WTC11 (cell line): ENCODE measurements at regions not wholly inside any gene's neighbourhood (a gene's known extent, or its start where the extent isn't known, plus 50 kb on each side); places are given as distances from the start of the nearest gene placed in this dataset.

Source experiments
- ATAC-seq: fragments of 200-7000 bp; cut with Tn5 transposase; 2 replicates; pipeline ENCODE4 v1.10.0; 2021; ENCODE audit warnings: mild to moderate bottlenecking, moderate library complexity
- CTCF ChIA-PET: fragments of 300-600 bp; sonication (Branson Sonifier 250); formaldehyde crosslinking; loops from one replicate; lab custom pipeline; 2021; ENCODE audit warnings: antibody characterized with exemption; lab: Charles Lee
- POLR2A ChIA-PET: fragments of 350-600 bp; sonication (Branson Sonifier 250); formaldehyde crosslinking; loops from one replicate; lab custom pipeline; 2021; ENCODE audit warnings: antibody characterized with exemption; lab: Charles Lee
- DNase-seq: peaks from one replicate; pipeline ENCODE4 v3.0.0; 2021; ENCODE audit warnings: low spot score
- H3K27ac Mint-ChIP-seq: 2 replicates; pipeline ENCODE4 v1.8.0; 2021; ENCODE audit warnings: mixed read lengths
- H3K27me3 Mint-ChIP-seq: 2 replicates; pipeline ENCODE4 v1.8.0; 2021; ENCODE audit warnings: low read depth, mild to moderate bottlenecking, moderate library complexity, mixed read lengths
- H3K36me3 Mint-ChIP-seq: 2 replicates; pipeline ENCODE4 v1.8.0; 2021; ENCODE audit warnings: mixed read lengths
- H3K4me1 Mint-ChIP-seq: 2 replicates; pipeline ENCODE4 v1.8.0; 2022; ENCODE audit warnings: mixed read lengths
- H3K4me3 Mint-ChIP-seq: 2 replicates; pipeline ENCODE4 v1.8.0; 2021; ENCODE audit warnings: mild to moderate bottlenecking, moderate library complexity, mixed read lengths
- H3K9me3 Mint-ChIP-seq: 2 replicates; pipeline ENCODE4 v1.8.0; 2021; ENCODE audit warnings: mixed read lengths
- ELF4 ChIP-seq: sonication (generic); formaldehyde crosslinking; IDR thresholded peaks from 2 replicates; pipeline ENCODE4 v1.8.1; 2022; ENCODE audit warnings: low read depth, mild to moderate bottlenecking, moderate library complexity, missing genetic modification reagents
- ESRRA ChIP-seq: sonication (generic); formaldehyde crosslinking; IDR thresholded peaks from 2 replicates; pipeline ENCODE4 v1.8.1; 2022; ENCODE audit warnings: mild to moderate bottlenecking, missing genetic modification reagents, borderline replicate concordance
- GTF2I ChIP-seq: fragments of 250-450 bp; sonication (Bioruptor Pico); conservative IDR thresholded peaks from 2 replicates; pipeline ENCODE4 v1.4.0; 2021; ENCODE audit warnings: mild to moderate bottlenecking
- NFYB ChIP-seq: sonication (generic); formaldehyde crosslinking; conservative IDR thresholded peaks from 2 replicates; pipeline ENCODE4 v1.8.0; 2022; ENCODE audit warnings: low read depth, missing genetic modification reagents
- SMAD3 ChIP-seq: sonication (generic); formaldehyde crosslinking; IDR thresholded peaks from 2 replicates; pipeline ENCODE4 v1.8.0; 2022; ENCODE audit warnings: missing genetic modification reagents, mild to moderate bottlenecking, borderline replicate concordance
- TCF7 ChIP-seq: sonication (generic); formaldehyde crosslinking; IDR thresholded peaks from 2 replicates; pipeline ENCODE4 v1.8.0; 2022; ENCODE audit warnings: mild to moderate bottlenecking, low read depth, missing genetic modification reagents, moderate library complexity
- TEAD1 ChIP-seq: sonication (generic); formaldehyde crosslinking; IDR thresholded peaks from 2 replicates; pipeline ENCODE4 v1.8.0; 2022; ENCODE audit warnings: mild to moderate bottlenecking, missing genetic modification reagents
- TEAD4 ChIP-seq: sonication (generic); formaldehyde crosslinking; IDR thresholded peaks from 2 replicates; pipeline ENCODE4 v1.8.0; 2022; ENCODE audit warnings: mild to moderate bottlenecking, missing genetic modification reagents
- TP53 ChIP-seq: sonication (generic); formaldehyde crosslinking; IDR thresholded peaks from 2 replicates; pipeline ENCODE4 v1.8.1; 2023; ENCODE audit warnings: mild to moderate bottlenecking, missing genetic modification reagents
- ZNF219 ChIP-seq: sonication (generic); formaldehyde crosslinking; IDR thresholded peaks from 2 replicates; pipeline ENCODE4 v1.8.0; 2023; ENCODE audit warnings: missing genetic modification reagents, mild to moderate bottlenecking, borderline replicate concordance
- ZNF317 ChIP-seq: sonication (generic); formaldehyde crosslinking; IDR thresholded peaks from 2 replicates; pipeline ENCODE4 v1.8.1; 2023; ENCODE audit warnings: low read depth, mild to moderate bottlenecking, moderate library complexity, missing genetic modification reagents, borderline replicate concordance
- TF ChIP-seq, protein P1 (sequence below): sonication (generic); formaldehyde crosslinking; IDR thresholded peaks from 2 replicates; pipeline ENCODE4 v1.8.0; 2023; ENCODE audit warnings: mild to moderate bottlenecking, missing genetic modification reagents
- TF ChIP-seq, protein P2 (sequence below): sonication (generic); formaldehyde crosslinking; IDR thresholded peaks from 2 replicates; pipeline ENCODE4 v1.8.0; 2023; ENCODE audit warnings: missing genetic modification reagents, mild to moderate bottlenecking, borderline replicate concordance
- TF ChIP-seq, protein P3 (sequence below): fragments of 250-450 bp; sonication (Bioruptor Pico); IDR thresholded peaks from 2 replicates; pipeline ENCODE4 v1.8.0; 2021; ENCODE audit warnings: mild to moderate bottlenecking
- TF ChIP-seq, protein P4 (sequence below): sonication (generic); formaldehyde crosslinking; IDR thresholded peaks from 2 replicates; pipeline ENCODE4 v1.8.1; 2022; ENCODE audit warnings: mild to moderate bottlenecking, missing genetic modification reagents, moderate library complexity, borderline replicate concordance
- TF ChIP-seq, protein P5 (sequence below): sonication (generic); formaldehyde crosslinking; IDR thresholded peaks from 2 replicates; pipeline ENCODE4 v1.8.0; 2022; ENCODE audit warnings: mild to moderate bottlenecking, missing genetic modification reagents
- TF ChIP-seq, protein P6 (sequence below): sonication (generic); formaldehyde crosslinking; IDR thresholded peaks from 2 replicates; pipeline ENCODE4 v1.8.0; 2023; ENCODE audit warnings: missing genetic modification reagents

DNA sequence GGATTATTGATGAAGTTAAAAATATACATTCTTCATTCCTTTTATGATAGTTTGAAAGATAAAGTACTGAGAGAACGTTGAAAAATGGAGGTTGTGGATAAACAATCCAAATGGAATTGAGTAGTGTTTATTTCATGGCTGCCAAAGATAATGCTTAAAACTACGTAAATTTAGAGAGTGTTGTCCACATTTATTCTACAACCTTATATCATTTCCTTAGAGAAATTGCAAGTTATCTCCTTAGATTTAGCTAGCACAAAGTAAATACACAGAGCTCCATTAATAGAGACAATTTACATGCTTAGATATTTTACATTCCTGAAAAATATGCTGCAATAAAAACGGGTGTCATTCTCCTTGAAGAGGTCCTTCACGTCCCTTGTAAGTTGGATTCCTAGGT lies 146.5 kb upstream of the CCDC179 start:
- H3K27me3 Mint-ChIP-seq: no peaks in the 10 kb centered on the region
- H3K9me3 Mint-ChIP-seq: peaks cover 26% of the 10 kb centered on the region
- no peak overlapping the region for H3K4me3 Mint-ChIP-seq
- CTCF ChIA-PET: no interaction called here
- ATAC-seq: no peak
- peaks cover 16% of the 10 kb centered on the region for H3K36me3 Mint-ChIP-seq
- H3K27ac Mint-ChIP-seq: no peak overlapping the region
- no peaks in the 10 kb centered on the region for H3K4me1 Mint-ChIP-seq
- DNase-seq: no peak
- TF ChIP-seq SMAD3 (CRISPR knock-in tag): no peak
- TF ChIP-seq, protein P1, sequence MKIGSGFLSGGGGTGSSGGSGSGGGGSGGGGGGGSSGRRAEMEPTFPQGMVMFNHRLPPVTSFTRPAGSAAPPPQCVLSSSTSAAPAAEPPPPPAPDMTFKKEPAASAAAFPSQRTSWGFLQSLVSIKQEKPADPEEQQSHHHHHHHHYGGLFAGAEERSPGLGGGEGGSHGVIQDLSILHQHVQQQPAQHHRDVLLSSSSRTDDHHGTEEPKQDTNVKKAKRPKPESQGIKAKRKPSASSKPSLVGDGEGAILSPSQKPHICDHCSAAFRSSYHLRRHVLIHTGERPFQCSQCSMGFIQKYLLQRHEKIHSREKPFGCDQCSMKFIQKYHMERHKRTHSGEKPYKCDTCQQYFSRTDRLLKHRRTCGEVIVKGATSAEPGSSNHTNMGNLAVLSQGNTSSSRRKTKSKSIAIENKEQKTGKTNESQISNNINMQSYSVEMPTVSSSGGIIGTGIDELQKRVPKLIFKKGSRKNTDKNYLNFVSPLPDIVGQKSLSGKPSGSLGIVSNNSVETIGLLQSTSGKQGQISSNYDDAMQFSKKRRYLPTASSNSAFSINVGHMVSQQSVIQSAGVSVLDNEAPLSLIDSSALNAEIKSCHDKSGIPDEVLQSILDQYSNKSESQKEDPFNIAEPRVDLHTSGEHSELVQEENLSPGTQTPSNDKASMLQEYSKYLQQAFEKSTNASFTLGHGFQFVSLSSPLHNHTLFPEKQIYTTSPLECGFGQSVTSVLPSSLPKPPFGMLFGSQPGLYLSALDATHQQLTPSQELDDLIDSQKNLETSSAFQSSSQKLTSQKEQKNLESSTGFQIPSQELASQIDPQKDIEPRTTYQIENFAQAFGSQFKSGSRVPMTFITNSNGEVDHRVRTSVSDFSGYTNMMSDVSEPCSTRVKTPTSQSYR: no peak
- TF ChIP-seq NFYB (CRISPR knock-in tag): no peak
- TF ChIP-seq, protein P2, sequence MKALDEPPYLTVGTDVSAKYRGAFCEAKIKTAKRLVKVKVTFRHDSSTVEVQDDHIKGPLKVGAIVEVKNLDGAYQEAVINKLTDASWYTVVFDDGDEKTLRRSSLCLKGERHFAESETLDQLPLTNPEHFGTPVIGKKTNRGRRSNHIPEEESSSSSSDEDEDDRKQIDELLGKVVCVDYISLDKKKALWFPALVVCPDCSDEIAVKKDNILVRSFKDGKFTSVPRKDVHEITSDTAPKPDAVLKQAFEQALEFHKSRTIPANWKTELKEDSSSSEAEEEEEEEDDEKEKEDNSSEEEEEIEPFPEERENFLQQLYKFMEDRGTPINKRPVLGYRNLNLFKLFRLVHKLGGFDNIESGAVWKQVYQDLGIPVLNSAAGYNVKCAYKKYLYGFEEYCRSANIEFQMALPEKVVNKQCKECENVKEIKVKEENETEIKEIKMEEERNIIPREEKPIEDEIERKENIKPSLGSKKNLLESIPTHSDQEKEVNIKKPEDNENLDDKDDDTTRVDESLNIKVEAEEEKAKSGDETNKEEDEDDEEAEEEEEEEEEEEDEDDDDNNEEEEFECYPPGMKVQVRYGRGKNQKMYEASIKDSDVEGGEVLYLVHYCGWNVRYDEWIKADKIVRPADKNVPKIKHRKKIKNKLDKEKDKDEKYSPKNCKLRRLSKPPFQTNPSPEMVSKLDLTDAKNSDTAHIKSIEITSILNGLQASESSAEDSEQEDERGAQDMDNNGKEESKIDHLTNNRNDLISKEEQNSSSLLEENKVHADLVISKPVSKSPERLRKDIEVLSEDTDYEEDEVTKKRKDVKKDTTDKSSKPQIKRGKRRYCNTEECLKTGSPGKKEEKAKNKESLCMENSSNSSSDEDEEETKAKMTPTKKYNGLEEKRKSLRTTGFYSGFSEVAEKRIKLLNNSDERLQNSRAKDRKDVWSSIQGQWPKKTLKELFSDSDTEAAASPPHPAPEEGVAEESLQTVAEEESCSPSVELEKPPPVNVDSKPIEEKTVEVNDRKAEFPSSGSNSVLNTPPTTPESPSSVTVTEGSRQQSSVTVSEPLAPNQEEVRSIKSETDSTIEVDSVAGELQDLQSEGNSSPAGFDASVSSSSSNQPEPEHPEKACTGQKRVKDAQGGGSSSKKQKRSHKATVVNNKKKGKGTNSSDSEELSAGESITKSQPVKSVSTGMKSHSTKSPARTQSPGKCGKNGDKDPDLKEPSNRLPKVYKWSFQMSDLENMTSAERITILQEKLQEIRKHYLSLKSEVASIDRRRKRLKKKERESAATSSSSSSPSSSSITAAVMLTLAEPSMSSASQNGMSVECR (CRISPR knock-in tag): no peak
- TF ChIP-seq ZNF219: no peak
- no peak for TF ChIP-seq TCF7 (CRISPR knock-in tag)
- TF ChIP-seq, protein P3, sequence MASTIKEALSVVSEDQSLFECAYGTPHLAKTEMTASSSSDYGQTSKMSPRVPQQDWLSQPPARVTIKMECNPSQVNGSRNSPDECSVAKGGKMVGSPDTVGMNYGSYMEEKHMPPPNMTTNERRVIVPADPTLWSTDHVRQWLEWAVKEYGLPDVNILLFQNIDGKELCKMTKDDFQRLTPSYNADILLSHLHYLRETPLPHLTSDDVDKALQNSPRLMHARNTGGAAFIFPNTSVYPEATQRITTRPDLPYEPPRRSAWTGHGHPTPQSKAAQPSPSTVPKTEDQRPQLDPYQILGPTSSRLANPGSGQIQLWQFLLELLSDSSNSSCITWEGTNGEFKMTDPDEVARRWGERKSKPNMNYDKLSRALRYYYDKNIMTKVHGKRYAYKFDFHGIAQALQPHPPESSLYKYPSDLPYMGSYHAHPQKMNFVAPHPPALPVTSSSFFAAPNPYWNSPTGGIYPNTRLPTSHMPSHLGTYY (CRISPR knock-in tag): no peak
- no peak for TF ChIP-seq ZNF317 (CRISPR knock-in tag)
- TF ChIP-seq ELF4: no peak
- TF ChIP-seq TEAD4 (CRISPR knock-in tag): no peak
- no peak for TF ChIP-seq TP53
- TF ChIP-seq, protein P4, sequence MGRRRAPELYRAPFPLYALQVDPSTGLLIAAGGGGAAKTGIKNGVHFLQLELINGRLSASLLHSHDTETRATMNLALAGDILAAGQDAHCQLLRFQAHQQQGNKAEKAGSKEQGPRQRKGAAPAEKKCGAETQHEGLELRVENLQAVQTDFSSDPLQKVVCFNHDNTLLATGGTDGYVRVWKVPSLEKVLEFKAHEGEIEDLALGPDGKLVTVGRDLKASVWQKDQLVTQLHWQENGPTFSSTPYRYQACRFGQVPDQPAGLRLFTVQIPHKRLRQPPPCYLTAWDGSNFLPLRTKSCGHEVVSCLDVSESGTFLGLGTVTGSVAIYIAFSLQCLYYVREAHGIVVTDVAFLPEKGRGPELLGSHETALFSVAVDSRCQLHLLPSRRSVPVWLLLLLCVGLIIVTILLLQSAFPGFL (CRISPR knock-in tag): no peak
- TF ChIP-seq ESRRA: no peak
- TF ChIP-seq, protein P5, sequence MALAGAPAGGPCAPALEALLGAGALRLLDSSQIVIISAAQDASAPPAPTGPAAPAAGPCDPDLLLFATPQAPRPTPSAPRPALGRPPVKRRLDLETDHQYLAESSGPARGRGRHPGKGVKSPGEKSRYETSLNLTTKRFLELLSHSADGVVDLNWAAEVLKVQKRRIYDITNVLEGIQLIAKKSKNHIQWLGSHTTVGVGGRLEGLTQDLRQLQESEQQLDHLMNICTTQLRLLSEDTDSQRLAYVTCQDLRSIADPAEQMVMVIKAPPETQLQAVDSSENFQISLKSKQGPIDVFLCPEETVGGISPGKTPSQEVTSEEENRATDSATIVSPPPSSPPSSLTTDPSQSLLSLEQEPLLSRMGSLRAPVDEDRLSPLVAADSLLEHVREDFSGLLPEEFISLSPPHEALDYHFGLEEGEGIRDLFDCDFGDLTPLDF (CRISPR knock-in tag): no peak
- no peak for TF ChIP-seq GTF2I (CRISPR knock-in tag)
- no peak for TF ChIP-seq TEAD1
- TF ChIP-seq, protein P6, sequence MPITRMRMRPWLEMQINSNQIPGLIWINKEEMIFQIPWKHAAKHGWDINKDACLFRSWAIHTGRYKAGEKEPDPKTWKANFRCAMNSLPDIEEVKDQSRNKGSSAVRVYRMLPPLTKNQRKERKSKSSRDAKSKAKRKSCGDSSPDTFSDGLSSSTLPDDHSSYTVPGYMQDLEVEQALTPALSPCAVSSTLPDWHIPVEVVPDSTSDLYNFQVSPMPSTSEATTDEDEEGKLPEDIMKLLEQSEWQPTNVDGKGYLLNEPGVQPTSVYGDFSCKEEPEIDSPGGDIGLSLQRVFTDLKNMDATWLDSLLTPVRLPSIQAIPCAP (CRISPR knock-in tag): no peak
- TF ChIP-seq, all 79 proteins: peak for 0
- POLR2A ChIA-PET: no interaction called here
